ENCODE measurements at regions not wholly inside any gene's neighbourhood (a gene's known extent, or its start where the extent isn't known, plus 50 kb on each side); places are given as distances from the start of the nearest gene placed in this dataset.

GRCh38 chr1:203934027-203934426 is 72.6 kb downstream of the SNRPE start:
- Histone ChIP-seq H3K27me3 (peaks cover 0 to 20% (median 0%) of the 10 kb centered on the region in 4 donors), H3K27ac (no peak overlapping the region), H3K9me3 (no peaks in the 10 kb centered on the region), H3K4me1 (peaks cover 0 to 5% (median 0%) of the 10 kb centered on the region in 3 donors), H3K36me3 (no peaks in the 10 kb centered on the region), H3K4me3 (no peak overlapping the region)
- intact Hi-C loops (cut with DNase I), result no loop called here
- TF ChIP-seq, protein P1, sequence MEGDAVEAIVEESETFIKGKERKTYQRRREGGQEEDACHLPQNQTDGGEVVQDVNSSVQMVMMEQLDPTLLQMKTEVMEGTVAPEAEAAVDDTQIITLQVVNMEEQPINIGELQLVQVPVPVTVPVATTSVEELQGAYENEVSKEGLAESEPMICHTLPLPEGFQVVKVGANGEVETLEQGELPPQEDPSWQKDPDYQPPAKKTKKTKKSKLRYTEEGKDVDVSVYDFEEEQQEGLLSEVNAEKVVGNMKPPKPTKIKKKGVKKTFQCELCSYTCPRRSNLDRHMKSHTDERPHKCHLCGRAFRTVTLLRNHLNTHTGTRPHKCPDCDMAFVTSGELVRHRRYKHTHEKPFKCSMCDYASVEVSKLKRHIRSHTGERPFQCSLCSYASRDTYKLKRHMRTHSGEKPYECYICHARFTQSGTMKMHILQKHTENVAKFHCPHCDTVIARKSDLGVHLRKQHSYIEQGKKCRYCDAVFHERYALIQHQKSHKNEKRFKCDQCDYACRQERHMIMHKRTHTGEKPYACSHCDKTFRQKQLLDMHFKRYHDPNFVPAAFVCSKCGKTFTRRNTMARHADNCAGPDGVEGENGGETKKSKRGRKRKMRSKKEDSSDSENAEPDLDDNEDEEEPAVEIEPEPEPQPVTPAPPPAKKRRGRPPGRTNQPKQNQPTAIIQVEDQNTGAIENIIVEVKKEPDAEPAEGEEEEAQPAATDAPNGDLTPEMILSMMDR (IDR thresholded peaks at IDR 0.05), result no peak
- no peak for TF ChIP-seq POLR2A (IDR thresholded peaks at IDR 0.05)
- WGBS, 2 donors, result 47 to 49% methylated on average over 2 to 3 of the region's 3 CpGs
- no peak for DNase-seq

- DNase-seq, result no peak
- WGBS, 2 donors, result 32 to 40% methylated on average over 3 of the region's 3 CpGs
- Histone ChIP-seq H3K27ac (no peak overlapping the region), H3K4me3 (no peak overlapping the region), H3K9me3 (no peaks in the 10 kb centered on the region), H3K36me3 (no peaks in the 10 kb centered on the region), H3K27me3 (peaks cover 0 to 20% (median 0%) of the 10 kb centered on the region in 4 donors), H3K4me1 (peaks cover 0 to 5% (median 0%) of the 10 kb centered on the region in 3 donors)
- no peak for TF ChIP-seq POLR2A (IDR thresholded peaks at IDR 0.05)
- TF ChIP-seq, protein P1 (IDR thresholded peaks at IDR 0.05), result no peak
- intact Hi-C loops (cut with DNase I), result no loop called here
These were observed 73.3 kb downstream of the SNRPE start for GRCh38 chr1:203934651-203935050.

GRCh38 chr1:203935321-203935720 is 73.9 kb downstream of the SNRPE start:
- WGBS, 2 donors, result 50 to 95% methylated on average over 2 of the region's 2 CpGs
- intact Hi-C loops (cut with DNase I), result no loop called here
- Histone ChIP-seq H3K36me3 (no peaks in the 10 kb centered on the region), H3K4me1 (peaks cover 0 to 5% (median 0%) of the 10 kb centered on the region in 3 donors), H3K9me3 (no peaks in the 10 kb centered on the region), H3K27me3 (peaks cover 0 to 20% (median 0%) of the 10 kb centered on the region in 4 donors), H3K4me3 (no peak overlapping the region), H3K27ac (no peak overlapping the region)
- DNase-seq, result no peak
- TF ChIP-seq POLR2A (IDR thresholded peaks at IDR 0.05), result no peak
- TF ChIP-seq, protein P1 (IDR thresholded peaks at IDR 0.05), result no peak

GRCh38 chr1:203937678-203938330 is 76.4 kb downstream of the SNRPE start:
- DNase-seq, result no peak
- 57 to 65% methylated on average over 5 of the region's 5 CpGs for WGBS, 2 donors
- Histone ChIP-seq H3K4me1 (peaks cover 0 to 5% (median 0%) of the 10 kb centered on the region in 3 donors), H3K4me3 (no peak overlapping the region), H3K9me3 (no peaks in the 10 kb centered on the region), H3K27ac (no peak overlapping the region), H3K27me3 (peaks cover 0 to 20% (median 0%) of the 10 kb centered on the region in 4 donors), H3K36me3 (no peaks in the 10 kb centered on the region)
- intact Hi-C loops (cut with DNase I), result no loop called here
- TF ChIP-seq, protein P1 (IDR thresholded peaks at IDR 0.05), result no peak
- no peak for TF ChIP-seq POLR2A (IDR thresholded peaks at IDR 0.05)

DNA sequence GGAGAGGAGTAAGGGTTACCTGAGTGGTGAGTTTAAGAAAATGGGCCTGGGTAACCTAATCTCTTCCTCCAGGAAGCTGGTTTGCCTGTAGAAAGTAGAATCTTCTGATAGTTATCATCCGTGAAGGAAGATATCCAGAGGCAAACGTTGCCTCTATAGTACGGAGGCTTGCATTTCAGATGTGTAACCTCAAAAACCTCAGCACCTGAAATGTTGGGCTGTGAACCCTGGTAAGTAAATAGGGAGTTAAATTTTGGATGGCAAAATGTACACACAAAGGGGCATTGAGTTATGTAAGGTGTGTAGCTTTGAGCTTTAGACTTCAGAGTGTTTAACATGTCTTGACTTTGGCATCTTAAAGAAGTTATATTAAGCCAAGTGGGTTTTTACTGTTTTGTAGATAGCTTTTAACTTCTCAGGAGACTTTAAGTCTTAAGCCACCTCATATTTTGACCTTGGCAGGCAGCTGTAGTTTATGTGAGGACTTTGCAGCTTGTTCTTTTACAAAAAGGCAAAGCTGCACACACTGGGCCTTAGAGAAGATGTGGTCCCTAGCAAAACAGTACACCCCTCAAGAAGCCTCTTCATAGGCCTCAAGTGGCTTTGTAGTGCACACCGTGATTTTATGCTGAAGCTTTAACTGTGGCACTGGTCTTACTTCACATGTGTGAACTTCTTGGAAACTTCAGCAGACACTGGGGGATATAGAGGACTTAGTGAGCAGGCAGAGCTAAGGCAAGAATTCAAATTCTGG is 83.4 kb downstream of the SNRPE start:
- H3K36me3 ChIP-seq, result no peaks in the 10 kb centered on the region
- 64 to 69% methylated on average over 4 of the region's 4 CpGs for WGBS, 2 donors
- TF ChIP-seq, protein P1 (IDR thresholded peaks at IDR 0.05), result no peak
- TF ChIP-seq POLR2A (IDR thresholded peaks at IDR 0.05), result no peak
- no peaks in the 10 kb centered on the region for H3K27me3 ChIP-seq
- no peak for DNase-seq
- H3K9me3 ChIP-seq, result no peaks in the 10 kb centered on the region
- H3K4me3 ChIP-seq, result no peak overlapping the region
- no peaks in the 10 kb centered on the region for H3K4me1 ChIP-seq
- intact Hi-C loops (cut with DNase I), result no loop called here
- no peak overlapping the region for H3K27ac ChIP-seq

Data from esophagus squamous epithelium (tissue), 5 donors.